HEK293T (cell line): ENCODE measurements at regions not wholly inside any gene's neighbourhood (a gene's known extent, or its start where the extent isn't known, plus 50 kb on each side); places are given as distances from the start of the nearest gene placed in this dataset.

Experiments
- CTCF ChIA-PET: fragments of 350-600 bp; formaldehyde crosslinking; extraction: SDS; loops from one replicate; lab custom pipeline; 2021; ENCODE audit warnings: antibody characterized with exemption, inconsistent platforms; lab: Yijun Ruan, JAX
- POLR2A ChIA-PET: fragments of 350-600 bp; formaldehyde crosslinking; extraction: SDS; loops from one replicate; lab custom pipeline; 2020; ENCODE audit warnings: antibody characterized with exemption, inconsistent platforms; lab: Yijun Ruan, JAX
- DNase-seq: peaks from one replicate; pipeline ENCODE4 v3.0.0; 2012; ENCODE audit warnings: mixed read lengths; ENCODE audit errors: extremely low spot score
- ARNT ChIP-seq: fragments of 450-650 bp; IDR thresholded peaks from 2 replicates; pipeline ENCODE4 v1.6.1; 2017; ENCODE audit warnings: mild to moderate bottlenecking
- BHLHE40 ChIP-seq: fragments of 450-650 bp; IDR thresholded peaks from 2 replicates; pipeline ENCODE4 v1.6.1; 2016; ENCODE audit warnings: mild to moderate bottlenecking, moderate library complexity, borderline replicate concordance
- CTBP1 ChIP-seq: fragments of 450-650 bp; IDR thresholded peaks from 2 replicates; pipeline ENCODE4 v1.6.1; 2016; ENCODE audit warnings: borderline replicate concordance
- ELF4 ChIP-seq: fragments of 450-650 bp; IDR thresholded peaks from 2 replicates; pipeline ENCODE4 v1.6.1; 2017; ENCODE audit warnings: antibody characterized with exemption
- FOXA1 ChIP-seq: fragments of 450-650 bp; IDR thresholded peaks from 2 replicates; pipeline ENCODE4 v1.6.1; 2016; ENCODE audit warnings: mild to moderate bottlenecking
- FOXK2 ChIP-seq: fragments of 450-650 bp; IDR thresholded peaks from 2 replicates; pipeline ENCODE4 v1.6.1; 2016; ENCODE audit warnings: mild to moderate bottlenecking
- FOXM1 ChIP-seq: fragments of 450-650 bp; IDR thresholded peaks from 2 replicates; pipeline ENCODE4 v1.6.1; 2017; ENCODE audit warnings: mild to moderate bottlenecking, borderline replicate concordance
- HDGF ChIP-seq: fragments of 450-650 bp; IDR thresholded peaks from 2 replicates; pipeline ENCODE4 v1.6.1; 2017; ENCODE audit warnings: antibody characterized with exemption, borderline replicate concordance
- L3MBTL2 ChIP-seq: fragments of 450-650 bp; conservative IDR thresholded peaks from 2 replicates; pipeline ENCODE4 v1.6.1; 2016; ENCODE audit warnings: mild to moderate bottlenecking
- LEF1 ChIP-seq: fragments of 450-650 bp; IDR thresholded peaks from 2 replicates; pipeline ENCODE4 v1.6.1; 2017; ENCODE audit warnings: mild to moderate bottlenecking, borderline replicate concordance
- NFRKB ChIP-seq: fragments of 450-650 bp; IDR thresholded peaks from 2 replicates; pipeline ENCODE4 v1.6.1; 2016; ENCODE audit warnings: mild to moderate bottlenecking, moderate library complexity
- SP1 ChIP-seq: fragments of 450-650 bp; IDR thresholded peaks from 2 replicates; pipeline ENCODE4 v1.6.1; 2017
- SUZ12 ChIP-seq: fragments of 450-650 bp; IDR thresholded peaks from 2 replicates; pipeline ENCODE4 v1.6.1; 2016; ENCODE audit warnings: mild to moderate bottlenecking
- TARDBP ChIP-seq: fragments of 450-650 bp; IDR thresholded peaks from 2 replicates; pipeline ENCODE4 v1.6.1; 2016
- ZNF384 ChIP-seq: fragments of 450-650 bp; IDR thresholded peaks from 2 replicates; pipeline ENCODE4 v1.6.1; 2016
- TF ChIP-seq, protein P1 (sequence below): fragments of 450-650 bp; IDR thresholded peaks from 2 replicates; pipeline ENCODE4 v1.6.1; 2016

DNA sequence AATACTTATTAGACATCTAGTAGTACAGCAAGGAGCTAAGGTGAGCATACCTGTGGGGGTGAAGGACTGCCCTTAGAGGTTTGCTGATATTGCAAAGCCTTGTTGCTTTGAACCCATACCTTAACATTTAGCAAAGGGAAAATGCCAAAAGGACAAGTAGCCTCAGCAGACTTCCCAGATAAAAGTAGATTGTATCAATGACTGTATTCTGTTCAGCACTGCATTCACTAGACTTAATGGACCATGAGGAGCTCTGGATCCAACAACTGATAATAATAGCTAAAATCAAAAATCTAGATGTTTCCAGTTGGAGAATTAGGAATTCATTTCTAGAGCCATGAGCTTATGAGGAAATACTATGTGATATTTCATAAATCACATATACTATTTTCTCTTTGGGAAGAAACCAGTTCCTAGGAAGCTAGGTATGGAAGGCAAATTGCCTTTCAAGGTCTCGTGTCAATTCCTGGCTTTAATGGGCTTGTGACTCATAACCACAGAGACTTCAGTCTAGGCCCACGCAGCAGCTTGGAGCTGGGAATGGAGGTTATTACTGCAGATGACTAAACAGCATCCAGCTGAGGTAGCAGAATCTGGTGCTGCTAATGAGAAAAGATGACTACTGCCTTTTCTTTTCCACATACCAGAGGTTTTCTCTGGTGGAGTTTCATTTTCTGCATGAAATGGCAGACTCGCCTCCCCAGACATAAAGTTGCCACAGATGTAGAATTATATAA, 191.2 kb upstream of the NABP1 start:
- TF ChIP-seq NFRKB (no peak), ELF4 (no peak), L3MBTL2 (no peak), HDGF (no peak), FOXA1 (no peak), CTBP1 (no peak), SUZ12 (no peak), ARNT (no peak), FOXM1 (no peak), LEF1 (no peak), ZNF384 (no peak), BHLHE40 (no peak), FOXK2 (no peak), TARDBP (no peak), SP1 (no peak)
- TF ChIP-seq, protein P1, sequence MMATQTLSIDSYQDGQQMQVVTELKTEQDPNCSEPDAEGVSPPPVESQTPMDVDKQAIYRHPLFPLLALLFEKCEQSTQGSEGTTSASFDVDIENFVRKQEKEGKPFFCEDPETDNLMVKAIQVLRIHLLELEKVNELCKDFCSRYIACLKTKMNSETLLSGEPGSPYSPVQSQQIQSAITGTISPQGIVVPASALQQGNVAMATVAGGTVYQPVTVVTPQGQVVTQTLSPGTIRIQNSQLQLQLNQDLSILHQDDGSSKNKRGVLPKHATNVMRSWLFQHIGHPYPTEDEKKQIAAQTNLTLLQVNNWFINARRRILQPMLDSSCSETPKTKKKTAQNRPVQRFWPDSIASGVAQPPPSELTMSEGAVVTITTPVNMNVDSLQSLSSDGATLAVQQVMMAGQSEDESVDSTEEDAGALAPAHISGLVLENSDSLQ: no peak
- DNase-seq: peak; percentile 20
- CTCF ChIA-PET: no interaction called here

DNA sequence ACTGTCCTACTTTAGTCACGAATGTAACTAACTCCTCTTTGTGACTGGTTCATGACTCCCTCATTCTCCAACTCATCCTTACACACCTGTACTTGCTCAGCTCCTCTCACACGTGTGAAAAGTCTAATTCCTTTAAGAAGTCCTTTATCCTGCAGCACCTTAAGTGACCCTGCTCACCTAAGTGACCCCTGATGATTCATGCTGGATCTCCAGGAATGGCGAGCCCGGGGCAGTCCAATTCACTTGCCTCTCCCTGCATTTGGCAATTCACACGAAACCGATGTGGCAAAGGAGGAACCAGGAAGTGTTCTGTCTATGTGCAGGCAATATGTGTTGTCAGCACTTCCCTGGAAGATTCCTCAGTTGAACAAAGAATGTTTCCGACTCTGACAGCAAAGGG, 189.8 kb upstream of the NABP1 start:
- CTCF ChIA-PET: no interaction called here
- no peak for TF ChIP-seq FOXK2
- TF ChIP-seq SP1: no peak
- no peak for TF ChIP-seq SUZ12
- TF ChIP-seq TARDBP: no peak
- TF ChIP-seq HDGF: no peak
- TF ChIP-seq ZNF384: no peak
- TF ChIP-seq, protein P1: no peak
- TF ChIP-seq ELF4: no peak
- no peak for TF ChIP-seq BHLHE40
- no peak for TF ChIP-seq ARNT
- no peak for TF ChIP-seq NFRKB
- no peak for TF ChIP-seq LEF1
- TF ChIP-seq FOXM1: no peak
- DNase-seq: no peak
- POLR2A ChIA-PET: no interaction called here

More for the DNA sequence above, 191.2 kb upstream of the NABP1 start:
- POLR2A ChIA-PET: no interaction called here

DNA sequence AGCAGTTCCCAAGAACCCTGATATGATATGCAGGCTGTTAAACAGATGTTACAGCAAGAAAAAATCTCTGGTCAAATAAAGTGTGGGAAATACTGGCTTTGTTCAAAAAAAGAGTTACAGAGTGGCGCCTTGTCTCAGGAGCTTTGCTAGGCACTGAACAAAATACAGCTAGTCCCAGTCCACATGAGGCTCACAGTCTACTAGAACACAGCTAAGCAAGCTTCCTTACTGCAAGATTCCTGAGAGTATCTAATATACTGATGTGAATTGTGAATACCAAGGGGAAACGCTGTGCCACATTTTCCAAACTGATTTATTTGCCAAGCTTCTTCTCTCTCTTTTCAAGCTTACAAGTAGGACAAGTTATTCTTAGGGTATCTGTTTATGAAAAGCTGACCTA, 188.8 kb upstream of the NABP1 start:
- TF ChIP-seq SP1 (no peak), L3MBTL2 (no peak), SUZ12 (no peak), ARNT (no peak), NFRKB (no peak), FOXM1 (no peak), FOXA1 (no peak), CTBP1 (no peak), TARDBP (no peak), ZNF384 (no peak), BHLHE40 (no peak), LEF1 (no peak)
- TF ChIP-seq, protein P1: no peak
- POLR2A ChIA-PET: no interaction called here
- CTCF ChIA-PET: no interaction called here
- no peak for DNase-seq

DNA sequence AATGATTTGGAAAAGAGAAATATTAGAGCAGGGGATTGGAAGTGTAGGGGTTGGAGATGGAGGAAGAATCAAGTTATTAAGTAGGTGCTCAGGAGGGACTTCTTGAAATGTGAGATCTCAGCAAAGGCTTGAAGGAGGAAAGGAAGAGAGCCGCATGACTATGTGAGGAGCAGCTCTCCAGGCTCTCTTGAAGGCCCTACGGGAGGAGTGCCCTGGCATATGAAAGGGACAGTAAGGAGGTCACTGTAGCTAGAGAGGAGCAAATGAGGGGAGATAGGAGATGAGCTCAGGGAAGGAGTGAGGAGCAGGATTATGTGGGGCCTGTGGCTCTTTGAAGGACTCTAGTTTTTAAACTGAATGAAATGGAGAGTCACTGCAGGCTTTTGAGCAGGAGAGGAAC, 181.1 kb upstream of the NABP1 start:
- no peak for TF ChIP-seq FOXA1
- TF ChIP-seq FOXK2: no peak
- TF ChIP-seq ZNF384: no peak
- no peak for TF ChIP-seq ELF4
- TF ChIP-seq HDGF: no peak
- no peak for TF ChIP-seq TARDBP
- no peak for TF ChIP-seq SP1
- CTCF ChIA-PET: no interaction called here
- POLR2A ChIA-PET: interaction anchor here (0.9 kb wide), 1 partner anchor 446 kb away, joined by 3 read pairs; no protein-coding TSS in a partner anchor
- DNase-seq: no peak

DNA sequence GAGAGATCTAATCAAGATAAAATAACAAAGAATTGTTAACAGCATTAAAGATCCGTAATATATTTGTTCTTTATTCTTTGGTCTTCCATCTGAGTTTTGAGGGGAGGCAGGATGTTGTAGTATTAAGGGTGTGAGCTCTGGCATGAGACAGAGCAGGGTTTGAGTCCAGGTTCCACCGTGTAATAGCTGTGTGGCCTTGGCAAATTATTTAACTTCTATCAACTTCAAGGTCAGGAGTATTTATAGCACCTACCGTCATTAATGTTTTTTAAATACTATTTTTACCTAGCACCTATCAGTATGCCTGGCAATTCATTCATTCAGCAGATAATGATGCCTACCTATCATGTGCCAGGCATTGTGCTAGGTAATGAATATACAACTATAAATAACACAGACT, 180.1 kb upstream of the NABP1 start:
- CTCF ChIA-PET: no interaction called here
- no peak for DNase-seq
- POLR2A ChIA-PET: no interaction called here
- no peak for TF ChIP-seq ZNF384
- TF ChIP-seq, protein P1: no peak
- no peak for TF ChIP-seq SUZ12
- TF ChIP-seq L3MBTL2: no peak
- no peak for TF ChIP-seq HDGF
- TF ChIP-seq TARDBP: no peak
- TF ChIP-seq FOXM1: no peak
- no peak for TF ChIP-seq FOXA1

DNA sequence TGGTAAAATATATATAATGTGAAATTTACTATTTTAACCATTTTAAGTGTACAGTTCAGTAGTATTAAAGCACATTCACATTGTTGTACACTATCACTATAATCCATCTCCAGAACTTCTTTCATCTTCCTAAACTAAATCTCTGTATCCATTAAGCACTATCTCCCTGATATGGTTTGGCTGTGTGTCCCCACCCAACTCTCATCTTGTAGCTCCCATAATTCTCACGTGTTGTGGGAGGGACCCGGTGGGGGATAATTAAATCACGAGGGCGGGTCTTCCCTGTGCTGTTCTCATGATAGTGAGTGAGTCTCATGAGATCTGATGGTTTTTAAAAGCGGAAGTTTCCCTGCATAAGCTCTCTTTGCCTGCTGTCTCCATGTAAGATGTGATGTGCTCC, 178.9 kb upstream of the NABP1 start:
- no peak for DNase-seq
- ChIA-PET CTCF (no interaction called here), POLR2A (no interaction called here)
- TF ChIP-seq FOXM1: no peak
- TF ChIP-seq, protein P1: no peak
- TF ChIP-seq HDGF: no peak
- no peak for TF ChIP-seq CTBP1
- no peak for TF ChIP-seq L3MBTL2
- no peak for TF ChIP-seq SP1
- TF ChIP-seq ARNT: no peak
- no peak for TF ChIP-seq ELF4
- TF ChIP-seq ZNF384: no peak
- no peak for TF ChIP-seq FOXK2
- TF ChIP-seq SUZ12: no peak
